GM12872 (cell line): ENCODE measurements at regions not wholly inside any gene's neighbourhood (a gene's known extent, or its start where the extent isn't known, plus 50 kb on each side); places are given as distances from the start of the nearest gene placed in this dataset.

Experiments
- CTCF ChIP-seq: IDR thresholded peaks from 3 replicates; pipeline ENCODE4 v1.5.1; 2011; ENCODE audit warnings: low read depth, mild to moderate bottlenecking, low read length, moderate library complexity; ENCODE audit not compliant: insufficient read depth

GRCh38 chr3:171548917-171549316 is 88.7 kb upstream of the TNIK start:
- no peak for TF ChIP-seq CTCF

- TF ChIP-seq CTCF, result no peak
These were observed 83.6 kb upstream of the TNIK start for GRCh38 chr3:171543759-171544300.

- TF ChIP-seq CTCF, result no peak
These were observed 82.8 kb upstream of the TNIK start for GRCh38 chr3:171542976-171543375.

- no peak for TF ChIP-seq CTCF
These were observed 81.4 kb upstream of the TNIK start for GRCh38 chr3:171541647-171542046.

- TF ChIP-seq CTCF, result no peak
These were observed 81.0 kb upstream of the TNIK start for GRCh38 chr3:171541181-171541580.

- no peak for TF ChIP-seq CTCF
These were observed 75.6 kb upstream of the TNIK start for GRCh38 chr3:171535799-171536198.

- TF ChIP-seq CTCF, result no peak
These were observed 74.9 kb upstream of the TNIK start for GRCh38 chr3:171535133-171535532.
